ENCODE measurements at regions not wholly inside any gene's neighbourhood (a gene's known extent, or its start where the extent isn't known, plus 50 kb on each side); places are given as distances from the start of the nearest gene placed in this dataset.

DNA sequence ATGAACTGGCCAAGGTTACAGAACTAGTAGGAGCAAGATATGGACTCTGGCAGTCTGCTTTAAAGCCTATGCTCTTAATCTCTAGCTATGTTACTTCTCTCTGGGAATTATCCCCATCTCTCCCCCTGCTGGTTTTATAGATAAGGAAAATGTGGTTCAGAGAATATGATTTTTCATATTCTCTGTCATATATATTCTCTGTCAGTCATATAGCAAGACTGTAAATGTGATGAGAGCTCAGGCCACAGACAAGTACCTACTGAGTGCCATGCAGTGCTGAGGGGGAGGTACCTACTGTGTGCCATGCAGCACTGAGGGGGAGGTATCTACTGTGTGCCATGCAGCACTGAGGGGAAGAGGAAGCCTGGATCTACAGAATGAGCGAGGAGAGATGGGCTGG is 220.3 kb upstream of the FGGY start:
- no peaks in the 10 kb centered on the region for H3F3A ChIP-seq (ENCODE audit: insufficient read depth, low read length, poor library complexity, severe bottlenecking)
- no peak overlapping the region for H3K27ac ChIP-seq (ENCODE audit: low read length)
- no peaks in the 10 kb centered on the region for H3K79me2 ChIP-seq (replicated peaks; ENCODE audit: insufficient read depth, low read length)
- TF ChIP-seq MXI1 (conservative IDR thresholded peaks at IDR 0.05; ENCODE audit: poor library complexity, severe bottlenecking), result no peak
- TF ChIP-seq POLR2AphosphoS5 (IDR thresholded peaks at IDR 0.05), result no peak
- TF ChIP-seq, protein P1, sequence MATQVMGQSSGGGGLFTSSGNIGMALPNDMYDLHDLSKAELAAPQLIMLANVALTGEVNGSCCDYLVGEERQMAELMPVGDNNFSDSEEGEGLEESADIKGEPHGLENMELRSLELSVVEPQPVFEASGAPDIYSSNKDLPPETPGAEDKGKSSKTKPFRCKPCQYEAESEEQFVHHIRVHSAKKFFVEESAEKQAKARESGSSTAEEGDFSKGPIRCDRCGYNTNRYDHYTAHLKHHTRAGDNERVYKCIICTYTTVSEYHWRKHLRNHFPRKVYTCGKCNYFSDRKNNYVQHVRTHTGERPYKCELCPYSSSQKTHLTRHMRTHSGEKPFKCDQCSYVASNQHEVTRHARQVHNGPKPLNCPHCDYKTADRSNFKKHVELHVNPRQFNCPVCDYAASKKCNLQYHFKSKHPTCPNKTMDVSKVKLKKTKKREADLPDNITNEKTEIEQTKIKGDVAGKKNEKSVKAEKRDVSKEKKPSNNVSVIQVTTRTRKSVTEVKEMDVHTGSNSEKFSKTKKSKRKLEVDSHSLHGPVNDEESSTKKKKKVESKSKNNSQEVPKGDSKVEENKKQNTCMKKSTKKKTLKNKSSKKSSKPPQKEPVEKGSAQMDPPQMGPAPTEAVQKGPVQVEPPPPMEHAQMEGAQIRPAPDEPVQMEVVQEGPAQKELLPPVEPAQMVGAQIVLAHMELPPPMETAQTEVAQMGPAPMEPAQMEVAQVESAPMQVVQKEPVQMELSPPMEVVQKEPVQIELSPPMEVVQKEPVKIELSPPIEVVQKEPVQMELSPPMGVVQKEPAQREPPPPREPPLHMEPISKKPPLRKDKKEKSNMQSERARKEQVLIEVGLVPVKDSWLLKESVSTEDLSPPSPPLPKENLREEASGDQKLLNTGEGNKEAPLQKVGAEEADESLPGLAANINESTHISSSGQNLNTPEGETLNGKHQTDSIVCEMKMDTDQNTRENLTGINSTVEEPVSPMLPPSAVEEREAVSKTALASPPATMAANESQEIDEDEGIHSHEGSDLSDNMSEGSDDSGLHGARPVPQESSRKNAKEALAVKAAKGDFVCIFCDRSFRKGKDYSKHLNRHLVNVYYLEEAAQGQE (IDR thresholded peaks at IDR 0.05; ENCODE audit: borderline replicate concordance), result no peak
- TF ChIP-seq RAD21 (conservative IDR thresholded peaks at IDR 0.05), result no peak
- TF ChIP-seq EZH2 (IDR thresholded peaks at IDR 0.05; ENCODE audit: borderline replicate concordance, insufficient read depth, low read length, poor library complexity, severe bottlenecking), result no peak
- TF ChIP-seq EP300 (conservative IDR thresholded peaks at IDR 0.05; ENCODE audit: poor library complexity, severe bottlenecking), result no peak
- TF ChIP-seq TAF1 (IDR thresholded peaks at IDR 0.05; ENCODE audit: low read depth), result no peak
- TF ChIP-seq, protein P2, sequence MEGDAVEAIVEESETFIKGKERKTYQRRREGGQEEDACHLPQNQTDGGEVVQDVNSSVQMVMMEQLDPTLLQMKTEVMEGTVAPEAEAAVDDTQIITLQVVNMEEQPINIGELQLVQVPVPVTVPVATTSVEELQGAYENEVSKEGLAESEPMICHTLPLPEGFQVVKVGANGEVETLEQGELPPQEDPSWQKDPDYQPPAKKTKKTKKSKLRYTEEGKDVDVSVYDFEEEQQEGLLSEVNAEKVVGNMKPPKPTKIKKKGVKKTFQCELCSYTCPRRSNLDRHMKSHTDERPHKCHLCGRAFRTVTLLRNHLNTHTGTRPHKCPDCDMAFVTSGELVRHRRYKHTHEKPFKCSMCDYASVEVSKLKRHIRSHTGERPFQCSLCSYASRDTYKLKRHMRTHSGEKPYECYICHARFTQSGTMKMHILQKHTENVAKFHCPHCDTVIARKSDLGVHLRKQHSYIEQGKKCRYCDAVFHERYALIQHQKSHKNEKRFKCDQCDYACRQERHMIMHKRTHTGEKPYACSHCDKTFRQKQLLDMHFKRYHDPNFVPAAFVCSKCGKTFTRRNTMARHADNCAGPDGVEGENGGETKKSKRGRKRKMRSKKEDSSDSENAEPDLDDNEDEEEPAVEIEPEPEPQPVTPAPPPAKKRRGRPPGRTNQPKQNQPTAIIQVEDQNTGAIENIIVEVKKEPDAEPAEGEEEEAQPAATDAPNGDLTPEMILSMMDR (IDR thresholded peaks at IDR 0.05; ENCODE audit: poor library complexity, severe bottlenecking), result no peak
- TF ChIP-seq SMC3 (conservative IDR thresholded peaks at IDR 0.05; ENCODE audit: poor library complexity), result no peak
- no peaks in the 10 kb centered on the region for H4K20me1 ChIP-seq (ENCODE audit: insufficient read depth)
- H3K4me3 ChIP-seq (ENCODE audit: low read length), result no peak overlapping the region
- no peaks in the 10 kb centered on the region for H3K9me2 ChIP-seq (ENCODE audit: insufficient read depth, low read length)
- no peaks in the 10 kb centered on the region for H3K36me3 ChIP-seq (ENCODE audit: insufficient read depth, low read length)
- no peak overlapping the region for H3K4me2 ChIP-seq (ENCODE audit: low read length)
- no peaks in the 10 kb centered on the region for H3K27me3 ChIP-seq (ENCODE audit: insufficient read depth, low read depth, low read length)
- H2AFZ ChIP-seq (ENCODE audit: low read depth, low read length), result no peak overlapping the region
- H3K9me3 ChIP-seq (ENCODE audit: low read length), result no peaks in the 10 kb centered on the region
- no peak overlapping the region for H3K9ac ChIP-seq (ENCODE audit: low read length)

DNA sequence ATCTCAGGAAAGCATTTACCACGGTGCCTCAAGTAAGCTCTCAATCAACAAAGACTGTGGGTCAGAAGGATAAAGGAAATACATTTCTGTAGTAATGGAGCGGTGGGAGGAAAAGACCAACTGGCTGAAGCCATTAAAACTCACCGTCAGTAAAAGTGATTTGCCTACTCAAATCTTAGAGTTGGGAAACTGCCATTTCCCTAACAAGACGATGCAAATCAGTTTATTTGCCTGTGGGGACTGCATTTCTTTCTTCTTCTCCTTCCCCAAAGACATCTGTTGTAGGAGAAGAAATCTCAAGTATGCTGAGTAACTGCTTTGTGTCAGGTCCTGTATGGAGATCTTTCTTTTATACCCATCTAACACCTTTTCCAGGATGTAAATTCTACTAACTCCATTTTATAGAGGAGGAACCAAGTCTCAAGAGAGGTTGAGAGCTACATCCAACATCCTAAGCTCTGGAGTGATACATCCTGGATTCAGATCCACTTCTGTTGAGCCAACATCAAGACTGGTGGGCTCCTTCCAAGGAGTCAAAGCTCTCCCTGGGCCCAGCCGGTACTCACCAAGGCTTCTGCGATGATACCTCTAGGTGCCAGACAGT is 219.3 kb upstream of the FGGY start:
- Histone ChIP-seq H3K79me2 (replicated peaks; ENCODE audit: insufficient read depth, low read length) (no peaks in the 10 kb centered on the region), H3K36me3 (ENCODE audit: insufficient read depth, low read length) (no peaks in the 10 kb centered on the region), H3K4me3 (ENCODE audit: low read length) (no peak overlapping the region), H3K27ac (ENCODE audit: low read length) (no peak overlapping the region), H3F3A (ENCODE audit: insufficient read depth, low read length, poor library complexity, severe bottlenecking) (no peaks in the 10 kb centered on the region), H3K27me3 (ENCODE audit: insufficient read depth, low read depth, low read length) (no peaks in the 10 kb centered on the region), H3K4me2 (ENCODE audit: low read length) (no peak overlapping the region), H3K9me2 (ENCODE audit: insufficient read depth, low read length) (no peaks in the 10 kb centered on the region), H4K20me1 (ENCODE audit: insufficient read depth) (no peaks in the 10 kb centered on the region), H3K9me3 (ENCODE audit: low read length) (no peaks in the 10 kb centered on the region), H2AFZ (ENCODE audit: low read depth, low read length) (no peak overlapping the region), H3K9ac (ENCODE audit: low read length) (no peak overlapping the region)
- TF ChIP-seq TAF1 (IDR thresholded peaks at IDR 0.05; ENCODE audit: low read depth) (no peak), POLR2AphosphoS5 (IDR thresholded peaks at IDR 0.05) (no peak), EP300 (conservative IDR thresholded peaks at IDR 0.05; ENCODE audit: poor library complexity, severe bottlenecking) (no peak), EZH2 (IDR thresholded peaks at IDR 0.05; ENCODE audit: borderline replicate concordance, insufficient read depth, low read length, poor library complexity, severe bottlenecking) (no peak)
